A673 (cell line): ENCODE measurements at regions not wholly inside any gene's neighbourhood (a gene's known extent, or its start where the extent isn't known, plus 50 kb on each side); places are given as distances from the start of the nearest gene placed in this dataset.
"Not testable (repeated sequence)": the region's sequence is repeated elsewhere in the genome, so short reads cannot be mapped to it uniquely, and the experiment has no call there.

ENCODE experiments used
- BruUV-seq: library from RNA; stranded (reverse); fragments of 400-500 nt; replicated peaks from 2 replicates; lab custom pipeline; 2021; lab: Mats Ljungman, UMichigan
- CTCF ChIA-PET: fragments of 300-600 bp; sonication (Branson Sonifier 250); formaldehyde crosslinking; loops from one replicate; lab custom pipeline; 2022; ENCODE audit warnings: antibody characterized with exemption; lab: Charles Lee
- POLR2A ChIA-PET: fragments of 300-600 bp; sonication (Branson Sonifier 250); formaldehyde crosslinking; loops from one replicate; lab custom pipeline; 2022; ENCODE audit warnings: antibody characterized with exemption; ENCODE audit not compliant: low non-redundant PET; lab: Charles Lee
- DNase-seq: peaks from one replicate; pipeline ENCODE4 v3.0.0-alpha.2; 2015; ENCODE audit warnings: low spot score
- H3K27ac ChIP-seq: fragments of 200-600 bp; sonication (generic); 2 replicates; pipeline ENCODE4 v1.5.1; 2016; ENCODE audit warnings: mixed run types, low read depth, mild to moderate bottlenecking, mixed read lengths, antibody characterized with exemption, low read length; ENCODE audit not compliant: poor library complexity, severe bottlenecking
- H3K27me3 ChIP-seq: fragments of 200-600 bp; sonication (generic); replicated peaks from 2 replicates; pipeline ENCODE4 v1.6.1; 2017; ENCODE audit warnings: mixed run types, low read depth, mild to moderate bottlenecking, mixed read lengths, antibody characterized with exemption, low read length; ENCODE audit not compliant: insufficient read depth, poor library complexity
- H3K36me3 ChIP-seq: fragments of 200-600 bp; sonication (generic); 2 replicates; pipeline ENCODE4 v1.6.1; 2016; ENCODE audit warnings: mixed run types, mild to moderate bottlenecking, mixed read lengths, antibody characterized with exemption, low read length; ENCODE audit not compliant: insufficient read depth, poor library complexity, severe bottlenecking
- H3K4me1 ChIP-seq: fragments of 200-600 bp; sonication (generic); 2 replicates; pipeline ENCODE4 v1.6.1; 2017; ENCODE audit warnings: mixed run types, mild to moderate bottlenecking, mixed read lengths, antibody characterized with exemption, low read length; ENCODE audit not compliant: insufficient read depth, poor library complexity, severe bottlenecking
- H3K4me3 ChIP-seq: fragments of 200-600 bp; sonication (generic); 2 replicates; pipeline ENCODE4 v1.5.1; 2016; ENCODE audit warnings: low read depth, mixed run types, mild to moderate bottlenecking, mixed read lengths, low read length; ENCODE audit not compliant: poor library complexity, severe bottlenecking
- H3K9me3 ChIP-seq: fragments of 200-600 bp; sonication (generic); 2 replicates; pipeline ENCODE4 v1.6.1; 2016; ENCODE audit warnings: mixed run types, low read depth, mild to moderate bottlenecking, mixed read lengths, antibody characterized with exemption, low read length; ENCODE audit not compliant: poor library complexity, severe bottlenecking
- EZH2 ChIP-seq: fragments of 200-600 bp; sonication (generic); IDR thresholded peaks from 2 replicates; pipeline ENCODE4 v1.6.1; 2017; ENCODE audit warnings: borderline replicate concordance, low read depth, mild to moderate bottlenecking, mixed read lengths, antibody characterized with exemption, low read length; ENCODE audit not compliant: poor library complexity, severe bottlenecking
- intact Hi-C: fragments of 100-400 bp; cut with micrococcal nuclease; formaldehyde crosslinking; loops from one replicate; pipeline ENCODE4 v1.10.0; 2022; ENCODE audit not compliant: unreplicated experiment
- TF ChIP-seq, protein P1 (sequence below): fragments of 300-800, 200-600 bp; sonication (generic); conservative IDR thresholded peaks from 2 replicates; pipeline ENCODE4 v1.5.1; 2017; ENCODE audit warnings: low read depth, mild to moderate bottlenecking, antibody characterized with exemption, low read length, moderate library complexity, mixed read lengths

DNA sequence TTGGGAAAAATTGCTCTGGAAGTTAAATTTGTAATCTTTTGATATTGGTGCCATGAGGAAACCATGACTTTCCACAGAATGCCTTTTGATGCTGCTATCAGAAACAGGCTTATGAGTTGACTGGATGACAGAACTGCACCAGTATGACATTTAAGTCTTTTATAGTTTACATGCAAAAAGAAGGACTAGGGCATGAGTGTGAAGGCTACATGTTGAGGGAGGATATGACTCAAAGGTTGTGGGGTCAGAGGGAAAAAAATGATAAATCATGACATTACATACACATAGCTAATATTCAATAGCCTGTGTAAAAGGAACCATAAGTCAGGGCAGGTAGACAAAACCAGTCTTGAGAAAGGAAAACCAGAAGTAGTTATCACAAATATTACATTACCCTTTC is 182.2 kb downstream of the COL12A1 start:
- no peak for DNase-seq
- Histone ChIP-seq H3K4me3 (no peak overlapping the region), H3K27ac (no peak overlapping the region), H3K27me3 (no peaks in the 10 kb centered on the region), H3K9me3 (no peaks in the 10 kb centered on the region), H3K36me3 (no peaks in the 10 kb centered on the region), H3K4me1 (no peaks in the 10 kb centered on the region)
- POLR2A ChIA-PET: no interaction called here
- intact Hi-C loops: no loop called here
- CTCF ChIA-PET: no interaction called here
- no peak for TF ChIP-seq EZH2
- TF ChIP-seq, protein P1, sequence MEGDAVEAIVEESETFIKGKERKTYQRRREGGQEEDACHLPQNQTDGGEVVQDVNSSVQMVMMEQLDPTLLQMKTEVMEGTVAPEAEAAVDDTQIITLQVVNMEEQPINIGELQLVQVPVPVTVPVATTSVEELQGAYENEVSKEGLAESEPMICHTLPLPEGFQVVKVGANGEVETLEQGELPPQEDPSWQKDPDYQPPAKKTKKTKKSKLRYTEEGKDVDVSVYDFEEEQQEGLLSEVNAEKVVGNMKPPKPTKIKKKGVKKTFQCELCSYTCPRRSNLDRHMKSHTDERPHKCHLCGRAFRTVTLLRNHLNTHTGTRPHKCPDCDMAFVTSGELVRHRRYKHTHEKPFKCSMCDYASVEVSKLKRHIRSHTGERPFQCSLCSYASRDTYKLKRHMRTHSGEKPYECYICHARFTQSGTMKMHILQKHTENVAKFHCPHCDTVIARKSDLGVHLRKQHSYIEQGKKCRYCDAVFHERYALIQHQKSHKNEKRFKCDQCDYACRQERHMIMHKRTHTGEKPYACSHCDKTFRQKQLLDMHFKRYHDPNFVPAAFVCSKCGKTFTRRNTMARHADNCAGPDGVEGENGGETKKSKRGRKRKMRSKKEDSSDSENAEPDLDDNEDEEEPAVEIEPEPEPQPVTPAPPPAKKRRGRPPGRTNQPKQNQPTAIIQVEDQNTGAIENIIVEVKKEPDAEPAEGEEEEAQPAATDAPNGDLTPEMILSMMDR: no peak
- BruUV-seq: no TSS peak

DNA sequence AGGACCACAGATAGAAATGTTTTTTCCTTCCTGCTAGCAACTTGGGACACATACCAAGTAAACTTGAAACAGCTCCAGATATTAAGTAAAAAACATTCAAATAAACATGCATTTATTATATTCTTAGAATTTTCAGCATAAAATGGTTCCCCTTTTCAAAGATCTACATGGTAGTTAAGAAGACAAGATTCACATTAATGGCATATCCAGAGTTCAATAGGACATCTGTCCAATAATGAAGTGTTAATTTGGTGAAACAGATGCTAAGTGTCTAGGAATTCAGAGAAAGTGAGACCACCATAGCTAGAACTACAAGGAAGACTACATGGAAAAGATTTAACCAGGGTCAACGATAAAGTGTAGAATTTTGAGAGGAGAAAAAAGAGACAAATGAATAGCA is 184.9 kb downstream of the COL12A1 start:
- intact Hi-C loops: no loop called here
- no TSS peak for BruUV-seq

DNA sequence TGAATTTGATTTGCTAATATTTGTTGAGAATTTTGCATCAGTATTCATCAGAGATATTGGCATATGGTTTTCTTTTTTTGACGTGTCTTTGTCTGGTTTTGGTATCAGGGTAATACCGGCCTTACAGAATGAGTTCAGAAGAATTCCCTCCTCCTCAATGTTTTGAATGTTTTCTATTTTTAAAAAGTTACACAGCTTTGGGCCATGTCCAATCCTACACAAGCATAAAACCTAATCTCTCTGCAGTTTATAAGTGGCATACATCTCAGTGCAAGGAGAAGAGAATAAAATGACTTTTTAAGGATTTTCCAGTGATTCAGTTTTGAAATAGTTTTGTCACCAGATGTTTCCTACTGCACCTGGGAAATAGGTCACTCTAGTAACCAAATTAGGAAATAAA is 185.5 kb downstream of the COL12A1 start:
- no peak for TF ChIP-seq EZH2

More for the DNA sequence above, 184.9 kb downstream of the COL12A1 start:
- Histone ChIP-seq H3K36me3 (no peaks in the 10 kb centered on the region), H3K4me1 (no peaks in the 10 kb centered on the region), H3K9me3 (no peaks in the 10 kb centered on the region), H3K27me3 (no peaks in the 10 kb centered on the region), H3K4me3 (no peak overlapping the region), H3K27ac (no peak overlapping the region)
- no peak for DNase-seq
- ChIA-PET CTCF (no interaction called here), POLR2A (no interaction called here)
- no peak for TF ChIP-seq EZH2
- TF ChIP-seq, protein P1: no peak

DNA sequence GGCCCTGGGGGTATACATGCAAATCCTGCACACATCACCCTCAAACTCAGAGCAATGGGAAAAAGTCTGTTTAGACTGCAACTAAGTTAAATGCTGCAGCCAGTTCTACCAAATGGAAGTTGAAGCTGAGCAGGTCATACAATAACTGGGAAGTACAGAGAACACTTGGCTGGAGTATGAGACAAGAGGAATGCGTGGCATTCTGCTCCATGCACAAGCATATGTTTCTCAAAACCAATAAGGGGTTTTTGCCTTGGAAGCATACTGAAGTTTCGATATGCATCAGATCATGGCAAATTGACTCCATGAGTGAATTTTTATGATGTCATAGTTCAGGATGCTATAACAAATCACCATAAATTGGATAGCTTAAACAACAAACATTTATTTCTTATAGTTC is 193.8 kb downstream of the COL12A1 start:
- intact Hi-C loops: no loop called here
- H3K27me3 ChIP-seq: no peaks in the 10 kb centered on the region
- DNase-seq: no peak
- CTCF ChIA-PET: no interaction called here
- no peak overlapping the region for H3K27ac ChIP-seq
- H3K9me3 ChIP-seq: no peaks in the 10 kb centered on the region
- H3K4me1 ChIP-seq: no peaks in the 10 kb centered on the region
- no peak overlapping the region for H3K4me3 ChIP-seq
- POLR2A ChIA-PET: no interaction called here
- no peak for TF ChIP-seq EZH2
- TF ChIP-seq, protein P1: no peak
- no TSS peak for BruUV-seq
- H3K36me3 ChIP-seq: no peaks in the 10 kb centered on the region

More for the DNA sequence above, 185.5 kb downstream of the COL12A1 start:
- Histone ChIP-seq H3K36me3 (no peaks in the 10 kb centered on the region), H3K4me3 (no peak overlapping the region), H3K27me3 (no peaks in the 10 kb centered on the region), H3K9me3 (no peaks in the 10 kb centered on the region), H3K27ac (no peak overlapping the region), H3K4me1 (no peaks in the 10 kb centered on the region)
- BruUV-seq: no TSS peak
- CTCF ChIA-PET: no interaction called here
- intact Hi-C loops: no loop called here
- DNase-seq: no peak
- POLR2A ChIA-PET: no interaction called here

DNA sequence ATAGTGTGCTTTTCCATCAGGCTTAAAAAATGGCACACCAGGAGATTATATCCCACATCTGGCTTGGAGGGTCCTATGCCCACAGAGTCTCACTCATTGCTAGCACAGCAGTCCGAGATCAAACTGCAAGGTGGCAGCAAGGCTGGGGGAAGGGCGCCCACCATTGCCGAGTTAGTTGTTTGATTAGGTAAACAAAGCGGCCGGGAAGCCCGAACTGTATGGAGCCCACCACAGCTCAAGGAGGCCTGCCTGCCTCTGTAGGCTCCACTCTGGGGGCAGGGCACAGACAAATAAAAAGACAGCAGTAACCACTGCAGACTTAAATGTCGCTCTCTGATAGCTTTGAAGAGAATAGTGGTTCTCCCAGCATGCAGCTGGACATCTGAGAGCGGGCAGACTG is 201.9 kb downstream of the COL12A1 start:
- CTCF ChIA-PET: not testable (repeated sequence)

More for the DNA sequence above, 201.9 kb downstream of the COL12A1 start:
- H3K27ac ChIP-seq, BruUV-seq, POLR2A ChIA-PET, DNase-seq, H3K36me3 ChIP-seq, H3K4me3 ChIP-seq, H3K9me3 ChIP-seq, intact Hi-C loops, H3K4me1 ChIP-seq, H3K27me3 ChIP-seq: not testable (repeated sequence)
